Amygdala (tissue), 56 donors: ENCODE measurements at regions not wholly inside any gene's neighbourhood (a gene's known extent, or its start where the extent isn't known, plus 50 kb on each side); places are given as distances from the start of the nearest gene placed in this dataset.
A peak's percentile ranks its signal among the peaks of the same experiment; 100 is the strongest.
"Not testable (repeated sequence)": the region's sequence is repeated elsewhere in the genome, so short reads cannot be mapped to it uniquely, and the experiment has no call there.

Experiments
- DNase-seq, 56 donors: peaks; one replicate each; lab custom pipeline; 2025; lab: John Stamatoyannopoulos, UW

DNA sequence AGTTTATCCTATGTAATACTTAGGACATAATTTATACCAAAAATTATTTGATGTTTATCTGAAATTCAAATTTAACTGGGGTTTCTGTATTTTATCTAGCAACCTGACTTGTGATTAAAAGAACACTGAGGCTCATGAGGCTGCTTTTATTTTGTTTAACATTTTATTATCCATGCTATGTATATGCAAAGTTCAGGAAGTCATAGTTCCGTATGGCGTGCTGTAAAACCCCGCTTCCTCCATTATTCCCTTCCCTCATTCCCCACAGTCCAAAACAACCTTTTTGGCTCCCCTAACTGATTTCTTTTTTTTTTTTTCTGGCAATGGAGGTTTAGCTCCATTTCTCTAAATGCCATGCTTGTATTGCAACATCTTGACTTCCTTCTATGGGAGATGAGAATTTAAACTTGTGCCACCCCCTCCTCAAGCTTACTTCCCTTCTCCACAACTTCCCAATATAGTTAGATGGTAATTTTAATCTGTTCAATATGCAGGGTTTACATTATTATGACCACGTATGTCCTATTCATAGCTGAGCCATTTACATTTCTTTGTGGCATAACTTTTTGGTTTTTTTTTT, 138.0 kb upstream of the DNAH14 start:
- DNase-seq, result no peak

DNA sequence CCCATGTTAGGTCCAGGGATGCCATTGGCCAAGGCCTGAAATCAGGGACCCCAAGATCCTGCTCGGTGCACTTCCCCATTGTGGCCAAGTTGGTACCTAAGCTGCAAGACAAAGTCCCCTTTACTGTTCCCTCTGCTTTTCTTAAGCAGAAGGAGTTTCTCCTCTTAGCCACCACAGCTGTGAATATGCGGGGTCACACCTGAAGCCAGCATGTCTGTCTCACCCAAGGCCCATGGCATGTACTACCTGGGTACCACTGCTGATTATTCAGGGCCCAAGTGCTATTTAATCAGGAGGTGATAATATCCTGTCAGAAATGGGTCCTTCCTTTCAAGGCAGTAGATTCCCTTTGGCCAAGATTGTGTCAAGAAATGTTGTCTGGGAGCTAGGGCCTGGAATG, 133.9 kb upstream of the DNAH14 start:
- no peak for DNase-seq

DNA sequence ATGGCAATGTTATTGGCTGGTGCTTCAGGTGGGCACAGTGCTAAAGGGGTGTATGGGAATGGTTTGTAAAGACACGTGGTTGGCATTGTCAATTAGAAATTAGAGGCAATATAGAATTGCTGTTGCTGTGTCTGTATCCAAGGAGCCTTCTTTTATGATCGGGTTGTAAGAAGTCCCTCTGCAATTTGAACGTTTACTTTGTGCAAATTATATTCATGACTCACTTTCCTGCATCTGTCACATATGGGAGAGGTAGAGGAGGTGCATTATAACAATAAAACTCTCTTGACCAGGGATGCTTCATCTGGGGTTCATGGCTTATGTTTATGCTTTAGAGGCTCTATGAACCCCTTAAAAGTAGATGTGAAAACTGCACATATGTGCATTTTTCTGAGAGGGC, 130.4 kb upstream of the DNAH14 start:
- DNase-seq, result no peak

DNA sequence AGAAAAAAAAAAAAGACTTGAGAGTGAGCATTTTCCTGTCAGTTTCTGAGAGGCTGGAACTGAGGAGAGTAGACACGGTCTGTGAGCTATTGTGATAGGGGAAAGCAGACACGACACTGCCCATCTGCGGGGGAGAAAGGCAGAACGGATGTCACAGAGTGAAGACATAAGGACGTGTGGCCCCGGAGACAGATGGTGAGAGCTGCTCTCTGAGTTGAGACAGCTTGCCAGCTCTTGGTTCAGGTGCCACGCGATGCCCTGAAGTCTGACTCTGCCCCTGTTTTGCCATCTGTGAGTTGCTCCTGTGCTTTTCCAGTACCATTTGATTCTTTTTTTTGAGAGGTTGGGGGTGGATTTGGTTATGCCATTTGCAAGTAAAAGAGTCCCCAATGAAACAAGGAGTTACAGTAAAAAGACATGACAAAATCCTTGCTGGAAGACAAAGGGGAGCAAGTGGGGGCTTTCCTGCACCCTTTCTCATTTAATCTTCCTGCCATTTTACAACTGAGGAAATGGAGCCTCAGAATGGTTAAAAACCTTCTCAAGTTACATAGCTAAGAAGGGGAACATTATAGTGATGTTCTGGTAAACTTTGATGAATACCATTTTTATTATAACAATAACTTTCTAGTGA, 128.9 kb upstream of the DNAH14 start:
- DNase-seq, result peak in 7 of 56 donors; percentile 2 to 42 (median 12)

DNA sequence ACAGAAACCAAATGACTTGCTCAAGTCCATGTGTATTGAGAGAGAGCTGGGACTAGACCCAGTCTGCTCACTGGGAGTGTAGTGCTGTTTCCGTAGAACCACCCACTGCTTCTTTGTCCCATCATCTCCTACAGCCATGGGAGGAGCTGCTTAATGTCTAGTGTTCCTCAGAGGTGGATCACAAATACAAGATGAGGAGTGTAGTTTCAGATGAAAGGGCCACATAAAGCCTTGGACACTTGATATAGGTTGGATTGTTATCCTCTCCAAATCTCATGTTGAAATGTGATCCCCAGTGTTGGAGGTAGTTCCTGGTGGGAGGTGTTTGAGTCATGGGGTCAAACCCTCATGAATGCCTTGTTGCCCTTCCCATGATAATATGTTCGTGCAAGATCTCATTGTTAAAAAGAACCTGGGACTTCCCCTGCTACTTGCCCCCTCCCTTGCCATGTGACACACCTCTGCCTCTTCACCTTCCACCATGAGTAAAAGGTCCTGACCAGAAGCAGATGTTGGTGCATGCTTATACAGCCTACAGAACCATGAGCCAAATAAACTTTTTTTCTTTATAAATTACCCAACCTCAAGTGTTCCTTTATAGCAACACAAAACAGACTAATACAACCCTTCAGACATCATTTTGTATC, 127.5 kb upstream of the DNAH14 start:
- DNase-seq, result no peak

DNA sequence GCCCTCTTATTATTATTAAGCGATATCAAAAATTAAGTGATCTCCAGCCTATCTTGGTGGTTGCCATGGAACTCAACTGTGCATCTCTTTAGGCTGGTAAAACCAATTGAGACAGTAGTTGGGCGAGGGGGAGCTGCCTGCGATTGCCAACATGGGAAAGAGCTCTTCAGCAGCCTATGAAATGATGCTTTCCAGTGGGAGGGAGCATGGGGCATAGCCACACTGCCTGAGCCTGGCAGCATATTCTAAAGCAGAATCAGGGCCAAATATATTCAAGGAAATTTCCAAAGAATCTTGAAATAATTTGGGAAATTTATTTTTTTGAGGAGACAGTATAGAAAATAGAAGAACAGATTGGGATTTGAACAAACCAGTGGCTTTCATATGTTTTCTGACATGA, 126.9 kb upstream of the DNAH14 start:
- no peak for DNase-seq

GRCh38 chr1:224804220-224804619, 125.3 kb upstream of the DNAH14 start:
- no peak for DNase-seq

GRCh38 chr1:224805889-224806288, 123.6 kb upstream of the DNAH14 start:
- DNase-seq, result no peak

DNA sequence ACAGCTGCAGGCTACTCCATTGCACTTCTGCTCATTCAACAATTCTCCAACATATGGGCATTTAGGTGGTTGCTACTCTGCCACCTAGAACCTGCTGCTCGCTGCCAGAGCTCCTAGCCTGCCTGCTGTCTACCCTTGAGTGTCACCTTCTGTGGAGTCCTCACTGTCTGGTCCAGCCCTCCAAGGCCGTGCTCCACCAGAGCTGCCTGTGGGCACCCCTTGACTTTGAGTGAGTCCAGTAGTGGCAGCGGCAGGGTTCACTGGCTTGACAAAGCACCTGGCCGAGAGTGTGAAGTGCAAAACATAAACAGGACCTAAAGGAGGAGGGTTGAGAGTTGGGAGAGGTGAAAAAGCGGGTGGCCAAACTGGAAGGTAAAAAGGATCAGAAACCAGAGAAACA, 120.3 kb upstream of the DNAH14 start:
- DNase-seq, result no peak

DNA sequence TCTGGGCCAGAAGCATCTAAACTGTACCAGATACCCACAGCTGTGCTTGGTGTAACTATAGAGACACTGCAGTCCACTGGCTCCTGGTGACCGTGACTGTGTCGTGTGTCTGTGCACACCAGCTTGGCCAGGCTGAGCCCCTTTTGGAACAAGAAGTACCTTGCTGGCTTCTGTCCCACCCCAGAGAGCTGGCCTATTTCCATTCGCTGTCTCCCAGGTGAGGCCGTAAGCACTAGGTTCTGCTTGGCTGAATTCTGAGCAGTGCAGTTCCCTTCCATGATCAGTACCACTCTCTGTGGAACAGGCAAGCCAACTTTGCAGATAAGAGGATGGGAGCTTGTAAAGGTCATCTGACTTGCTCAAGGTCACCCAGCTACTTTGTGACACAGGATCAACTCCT, 119.9 kb upstream of the DNAH14 start:
- DNase-seq, result no peak

DNA sequence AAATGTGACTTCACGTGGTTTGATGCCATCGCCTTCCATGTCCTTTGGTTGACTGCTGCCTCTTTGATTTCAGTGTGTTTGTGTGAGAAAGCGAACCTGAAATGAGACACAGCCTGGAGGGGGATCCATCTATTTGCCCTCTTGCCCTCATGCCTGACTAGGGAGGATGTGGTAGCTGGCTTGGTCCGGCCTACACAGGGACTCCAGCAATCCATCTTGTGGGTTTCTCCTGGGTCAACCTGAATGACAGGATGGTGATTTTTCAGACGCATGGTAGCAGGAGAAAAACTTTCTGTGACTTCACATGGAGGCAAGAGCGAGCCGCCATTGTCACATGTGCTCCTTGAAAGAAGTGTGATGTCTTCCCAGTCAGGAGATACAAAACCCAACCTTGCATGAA, 117.9 kb upstream of the DNAH14 start:
- DNase-seq, result no peak

GRCh38 chr1:224815647-224816046, 113.8 kb upstream of the DNAH14 start:
- DNase-seq, result no peak

DNA sequence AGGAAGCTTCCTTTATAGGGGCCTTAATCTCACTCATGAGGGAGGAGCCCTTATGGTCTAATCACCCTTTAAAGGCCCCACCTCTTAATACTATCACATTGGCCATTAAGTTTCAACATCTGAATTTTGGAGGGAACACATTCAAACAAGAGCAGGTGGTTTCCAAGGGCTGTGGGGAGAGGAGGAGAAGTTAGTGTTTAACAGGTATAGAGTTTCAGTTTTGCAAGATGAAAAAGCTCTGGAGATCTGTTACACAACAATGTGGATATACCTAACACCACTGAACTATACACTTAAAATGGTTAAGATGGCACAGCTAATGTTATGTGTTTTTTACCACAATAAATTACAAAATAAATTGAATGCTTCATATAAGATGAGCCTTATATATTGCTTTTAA, 113.4 kb upstream of the DNAH14 start:
- no peak for DNase-seq

- DNase-seq, result no peak
Measured at GRCh38 chr1:224817382-224817781, 112.1 kb upstream of the DNAH14 start.

DNA sequence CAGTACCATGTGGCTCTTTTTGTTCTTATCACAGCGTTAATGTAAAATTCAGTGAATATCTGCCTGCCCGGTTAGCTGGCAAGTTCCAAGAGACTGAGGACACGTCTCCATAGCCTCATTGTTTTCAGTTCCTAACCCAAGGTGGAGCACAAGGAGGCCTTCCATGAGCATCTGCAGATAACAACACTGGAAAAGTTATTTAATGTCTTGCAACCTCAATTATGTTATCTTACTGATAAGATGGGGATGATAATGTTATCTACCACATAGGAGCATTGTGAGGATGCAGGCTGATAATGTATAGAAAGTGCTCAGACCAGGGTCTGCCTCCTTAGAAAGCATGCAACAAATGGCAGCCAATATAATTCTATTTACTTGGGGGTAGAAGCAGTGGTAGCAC, 109.6 kb upstream of the DNAH14 start:
- DNase-seq, result no peak

DNA sequence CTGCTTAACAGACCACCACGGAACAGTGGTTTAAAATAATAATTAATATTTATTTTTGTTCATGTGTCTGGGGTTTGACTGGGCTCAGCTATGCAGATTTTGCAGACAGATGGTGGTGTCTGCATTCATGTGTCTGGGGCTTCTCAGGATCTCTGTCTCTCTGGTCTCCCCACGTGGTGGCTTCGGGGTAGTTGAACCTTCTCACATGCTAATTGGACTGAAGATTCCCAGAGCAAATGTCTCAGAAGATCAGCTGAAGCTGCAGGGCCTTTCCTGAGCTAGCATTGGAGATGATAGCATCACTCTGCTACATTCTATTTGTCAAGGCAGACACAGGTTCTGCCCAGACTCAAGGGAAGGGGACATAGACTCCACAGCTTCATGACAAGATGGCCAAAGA, 109.1 kb upstream of the DNAH14 start:
- no peak for DNase-seq

DNA sequence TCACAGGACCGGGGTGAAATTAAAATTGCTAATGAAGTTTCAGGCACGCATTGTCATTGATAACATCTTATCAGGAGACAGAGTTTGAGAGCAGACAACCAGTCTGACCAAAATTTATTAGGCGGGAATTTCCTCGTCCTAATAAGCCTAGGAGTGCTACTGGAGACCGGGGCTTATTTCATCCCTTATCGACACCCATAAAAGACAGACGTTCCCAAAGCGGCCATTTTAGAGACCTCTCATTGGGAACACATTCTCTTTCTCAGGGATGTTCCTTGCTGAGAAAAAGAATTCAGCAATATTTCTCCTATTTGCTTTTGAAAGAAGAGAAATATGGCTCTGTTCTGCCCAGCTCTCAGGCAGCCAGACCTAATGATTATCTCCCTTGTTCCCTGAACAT, 107.7 kb upstream of the DNAH14 start:
- DNase-seq, result not testable (repeated sequence)

DNA sequence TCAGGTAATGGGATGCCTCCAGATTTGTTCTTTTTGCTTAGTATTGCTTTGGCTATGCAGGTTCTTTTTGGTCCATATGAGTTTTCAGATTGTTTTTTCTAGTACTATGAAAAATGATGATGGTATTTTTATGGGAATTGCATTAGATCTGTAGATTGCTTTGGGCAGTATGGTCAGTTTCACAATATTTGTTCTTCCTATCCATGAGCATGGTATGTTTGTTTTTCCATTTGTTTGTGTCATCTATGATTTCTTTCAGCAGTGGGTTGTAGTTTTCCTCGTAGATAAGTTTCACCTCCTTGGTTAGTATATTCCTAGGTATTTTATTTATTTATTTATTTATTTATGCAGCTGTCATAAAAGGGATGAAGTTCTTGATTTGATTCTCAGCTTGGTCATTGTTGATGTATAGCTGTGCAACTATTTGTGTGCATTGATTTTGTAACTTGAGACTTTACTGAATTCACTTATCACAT, 103.9 kb upstream of the DNAH14 start:
- no peak for DNase-seq

DNA sequence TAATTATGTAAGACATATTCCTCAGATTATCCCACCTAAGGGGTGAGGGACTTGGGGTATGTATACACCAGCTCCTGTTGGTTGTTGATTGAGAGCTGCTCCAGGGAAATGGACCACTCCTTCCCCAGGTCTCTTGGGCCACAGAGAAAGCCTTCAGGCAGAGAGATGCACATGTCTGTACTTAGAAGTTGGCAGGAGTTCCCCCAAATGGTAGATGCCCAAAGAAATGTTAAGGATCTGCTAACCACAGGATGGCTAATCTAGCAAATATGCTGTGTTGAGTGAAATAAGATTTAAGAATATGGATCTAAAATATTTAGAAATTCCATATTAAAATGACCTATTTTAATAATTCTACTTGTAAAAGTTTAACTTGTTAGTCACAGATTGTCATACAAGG, 100.8 kb upstream of the DNAH14 start:
- DNase-seq, result no peak

DNA sequence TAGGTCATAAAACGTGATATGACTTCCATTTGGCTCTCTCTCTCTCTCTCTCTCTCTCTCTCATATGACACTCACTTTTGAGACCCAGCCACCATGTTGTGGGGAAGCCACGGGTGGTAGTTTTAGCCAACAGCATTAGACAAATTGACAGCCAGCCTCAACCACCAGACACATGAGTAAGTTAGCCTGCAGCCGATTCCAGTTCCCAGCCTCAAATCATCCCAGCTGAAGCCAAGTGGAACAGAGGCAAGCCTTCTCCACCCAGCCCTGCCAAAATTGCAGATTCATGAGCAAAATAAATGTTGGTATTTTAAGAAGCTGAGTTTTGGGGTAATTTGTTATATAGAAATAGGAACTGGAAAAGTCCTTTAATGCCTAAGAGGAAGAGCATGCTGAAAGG, 98.0 kb upstream of the DNAH14 start:
- no peak for DNase-seq

- DNase-seq, result not testable (repeated sequence)
Measured at GRCh38 chr1:224839648-224840300, 89.7 kb upstream of the DNAH14 start.

DNA sequence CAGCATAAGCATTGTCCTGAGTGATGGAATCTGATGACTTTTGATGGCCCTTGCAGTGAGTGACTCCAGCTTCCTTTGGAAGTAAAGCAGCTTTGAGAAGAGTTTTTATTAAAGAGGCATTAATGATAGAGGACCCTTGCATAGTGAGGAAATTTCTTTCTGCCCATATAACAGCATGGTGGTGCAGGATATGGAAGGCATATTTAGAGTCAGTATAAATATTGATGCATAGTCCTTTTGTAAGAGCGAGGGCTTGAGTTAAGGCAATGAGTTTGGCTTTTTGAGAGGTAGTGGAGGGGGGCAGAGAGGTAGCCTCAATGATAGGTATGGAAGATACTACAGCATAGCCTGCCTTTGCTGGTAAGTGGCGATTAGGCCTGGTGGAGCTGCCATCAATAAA, 87.7 kb upstream of the DNAH14 start:
- DNase-seq, result not testable (repeated sequence)
